Activated CD8-positive, alpha-beta T cell treated with anti-CD3 and anti-CD28 coated beads for 36 hours (primary cell): ENCODE measurements at regions not wholly inside any gene's neighbourhood (a gene's known extent, or its start where the extent isn't known, plus 50 kb on each side); places are given as distances from the start of the nearest gene placed in this dataset.
A peak's percentile ranks its signal among the peaks of the same experiment; 100 is the strongest.

Source experiments
- ATAC-seq: fragments of 200-7000 bp; cut with Tn5 transposase; one replicate; pipeline ENCODE4 v1.10.0; 2021; ENCODE audit warnings: mild to moderate bottlenecking, moderate library complexity
- CTCF ChIA-PET: fragments of 350-600 bp; sonication (Branson Sonifier 250); formaldehyde crosslinking; loops from one replicate; lab custom pipeline; 2021; ENCODE audit warnings: antibody characterized with exemption; lab: Charles Lee
- POLR2A ChIA-PET: fragments of 350-600 bp; sonication (Branson Sonifier 250); formaldehyde crosslinking; loops from one replicate; lab custom pipeline; 2021; ENCODE audit warnings: antibody characterized with exemption; lab: Charles Lee
- DNase-seq: peaks from one replicate; pipeline ENCODE4 v3.0.0-alpha.2; 2020
- H3K27ac Mint-ChIP-seq: one replicate; pipeline ENCODE4 v1.8.0; 2021; ENCODE audit warnings: mild to moderate bottlenecking, mixed read lengths
- H3K27me3 Mint-ChIP-seq: one replicate; pipeline ENCODE4 v1.8.0; 2021; ENCODE audit warnings: mixed read lengths
- H3K36me3 Mint-ChIP-seq: one replicate; pipeline ENCODE4 v1.8.0; 2021; ENCODE audit warnings: low read depth, mixed read lengths
- H3K4me1 Mint-ChIP-seq: one replicate; pipeline ENCODE4 v1.8.0; 2021; ENCODE audit warnings: low read depth, mixed read lengths
- H3K4me3 Mint-ChIP-seq: one replicate; pipeline ENCODE4 v1.8.0; 2021; ENCODE audit warnings: mild to moderate bottlenecking, moderate library complexity, mixed read lengths
- H3K9me3 Mint-ChIP-seq: one replicate; pipeline ENCODE4 v1.8.0; 2021; ENCODE audit warnings: mixed read lengths
- CTCF ChIP-seq: fragments of 200-600 bp; IDR thresholded peaks from one replicate; pipeline ENCODE4 v1.8.0; 2022; ENCODE audit warnings: antibody characterized with exemption, mild to moderate bottlenecking
- intact Hi-C: fragments of 100-400 bp; cut with micrococcal nuclease; formaldehyde crosslinking; loops from one replicate; pipeline ENCODE4 v1.10.0; 2022

- no peaks in the 10 kb centered on the region for H3K27me3 Mint-ChIP-seq
- H3K4me3 Mint-ChIP-seq, result peak overlapping the region; percentile 79
- POLR2A ChIA-PET, result interaction anchor here (0.6 to 33.3 kb wide), 9 partner anchors 5 to 611 kb away, joined by 3 to 1006 read pairs (median 33); no protein-coding TSS in a partner anchor
- DNase-seq, result no peak
- ATAC-seq, result no peak
- TF ChIP-seq CTCF, result no peak
- H3K9me3 Mint-ChIP-seq, result no peaks in the 10 kb centered on the region
- peaks cover 93% of the 10 kb centered on the region for H3K36me3 Mint-ChIP-seq
- H3K27ac Mint-ChIP-seq, result peak overlapping the region; percentile 96
- intact Hi-C loops, result no loop called here
- CTCF ChIA-PET, result interaction anchor here (1.4 to 2.5 kb wide), 3 partner anchors 21 to 64 kb away, joined by 3 to 8 read pairs (median 6); no protein-coding TSS in a partner anchor
- H3K4me1 Mint-ChIP-seq, result peaks cover 14% of the 10 kb centered on the region
Observed at GRCh38 chr14:22506378-22506710, 82.7 kb downstream of the DAD1 start.

- H3K27me3 Mint-ChIP-seq, result no peaks in the 10 kb centered on the region
- ChIA-PET CTCF (interaction anchor here (1.4 to 2.5 kb wide), 3 partner anchors 22 to 64 kb away, joined by 3 to 8 read pairs (median 6); no protein-coding TSS in a partner anchor), POLR2A (interaction anchor here (0.6 to 33.3 kb wide), 10 partner anchors 6 to 610 kb away, joined by 3 to 1006 read pairs (median 28); no protein-coding TSS in a partner anchor)
- ATAC-seq, result peak; percentile 38
- no peak for DNase-seq
- intact Hi-C loops, result no loop called here
- TF ChIP-seq CTCF, result no peak
- H3K4me1 Mint-ChIP-seq, result peaks cover 10% of the 10 kb centered on the region
- H3K36me3 Mint-ChIP-seq, result peaks cover 93% of the 10 kb centered on the region
- peak overlapping the region; percentile 79 for H3K4me3 Mint-ChIP-seq
- no peaks in the 10 kb centered on the region for H3K9me3 Mint-ChIP-seq
- peak overlapping the region; percentile 96 for H3K27ac Mint-ChIP-seq
Observed at GRCh38 chr14:22505697-22506377, 83.2 kb downstream of the DAD1 start.

GRCh38 chr14:22505309-22505696, 83.7 kb downstream of the DAD1 start:
- ATAC-seq, result no peak
- CTCF ChIA-PET, result interaction anchor here (1.2 to 2.5 kb wide), 4 partner anchors 14 to 65 kb away, joined by 3 to 8 read pairs (median 4); no protein-coding TSS in a partner anchor
- Mint-ChIP-seq H3K27ac (peak overlapping the region; percentile 96), H3K4me1 (peaks cover 9% of the 10 kb centered on the region), H3K9me3 (no peaks in the 10 kb centered on the region), H3K4me3 (peak overlapping the region; percentile 79), H3K36me3 (peaks cover 93% of the 10 kb centered on the region), H3K27me3 (no peaks in the 10 kb centered on the region)
- POLR2A ChIA-PET, result interaction anchor here (1.4 to 33.3 kb wide), 7 partner anchors 6 to 408 kb away, joined by 3 to 1006 read pairs (median 575); no protein-coding TSS in a partner anchor
- intact Hi-C loops, result no loop called here
- TF ChIP-seq CTCF, result no peak
- DNase-seq, result no peak

- H3K9me3 Mint-ChIP-seq, result no peaks in the 10 kb centered on the region
- intact Hi-C loops, result no loop called here
- H3K4me3 Mint-ChIP-seq, result peak overlapping the region; percentile 82
- no peak for TF ChIP-seq CTCF
- peak overlapping the region; percentile 92 for H3K27ac Mint-ChIP-seq
- ChIA-PET CTCF (interaction anchor here (0.9 to 2.9 kb wide), 2 partner anchors 47 to 53 kb away, joined by 3 to 9 read pairs; no protein-coding TSS in a partner anchor), POLR2A (interaction anchor here (0.9 to 33.3 kb wide), 10 partner anchors 4 to 779 kb away, joined by 3 to 1006 read pairs (median 4); no protein-coding TSS in a partner anchor)
- DNase-seq, result no peak
- ATAC-seq, result no peak
- peaks cover 95% of the 10 kb centered on the region for H3K36me3 Mint-ChIP-seq
- H3K4me1 Mint-ChIP-seq, result peaks cover 14% of the 10 kb centered on the region
- no peaks in the 10 kb centered on the region for H3K27me3 Mint-ChIP-seq
Observed at GRCh38 chr14:22502551-22502950, 86.5 kb downstream of the DAD1 start.

GRCh38 chr14:22502007-22502406, 87.0 kb downstream of the DAD1 start:
- no peak for ATAC-seq
- peaks cover 14% of the 10 kb centered on the region for H3K4me1 Mint-ChIP-seq

More at GRCh38 chr14:22502007-22502406, 87.0 kb downstream of the DAD1 start:
- intact Hi-C loops, result no loop called here
- DNase-seq, result no peak
- no peaks in the 10 kb centered on the region for H3K9me3 Mint-ChIP-seq
- ChIA-PET CTCF (interaction anchor here (0.9 to 2.9 kb wide), 3 partner anchors 23 to 53 kb away, joined by 3 to 9 read pairs (median 3); no protein-coding TSS in a partner anchor), POLR2A (interaction anchor here (0.7 to 33.3 kb wide), 12 partner anchors 4 to 778 kb away, joined by 3 to 1006 read pairs (median 4); no protein-coding TSS in a partner anchor)
- peak overlapping the region; percentile 92 for H3K27ac Mint-ChIP-seq
- H3K4me3 Mint-ChIP-seq, result peak overlapping the region; percentile 82
- peaks cover 95% of the 10 kb centered on the region for H3K36me3 Mint-ChIP-seq
- no peaks in the 10 kb centered on the region for H3K27me3 Mint-ChIP-seq
- TF ChIP-seq CTCF, result no peak
